ENCODE measurements at regions not wholly inside any gene's neighbourhood (a gene's known extent, or its start where the extent isn't known, plus 50 kb on each side); places are given as distances from the start of the nearest gene placed in this dataset.

DNA sequence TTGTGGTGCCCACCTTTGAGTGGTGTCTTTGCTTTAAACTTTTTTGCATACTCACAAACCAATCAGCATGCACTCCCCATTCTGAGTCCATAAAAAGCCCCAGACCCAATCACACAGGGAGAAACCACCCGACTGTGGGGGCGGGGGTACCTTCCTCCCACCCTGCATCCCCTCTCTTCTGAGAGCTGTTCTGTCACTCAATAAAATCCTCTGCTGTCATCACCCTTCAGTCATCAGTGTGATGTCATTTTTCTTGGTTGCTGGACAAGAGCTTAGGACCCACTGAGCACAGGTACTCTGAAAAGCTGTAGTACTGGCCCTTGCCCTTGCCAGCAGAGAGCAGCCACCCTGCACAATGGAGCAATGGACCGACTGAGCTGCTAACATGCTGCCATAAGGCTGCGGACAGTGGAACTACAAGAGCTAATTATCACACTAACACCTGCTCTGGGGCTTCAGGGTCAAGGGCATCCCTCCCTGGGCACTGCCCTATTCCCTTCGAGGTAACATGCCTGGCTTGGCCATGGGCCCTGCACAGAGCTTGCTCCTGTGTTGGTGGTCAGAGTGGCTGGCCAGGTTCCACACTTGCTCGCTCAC lies 62.9 kb upstream of the PGRMC2 start:
- intact Hi-C loops (cut with DNase I): no loop called here
- Histone ChIP-seq H3K27ac (ENCODE audit: low read length) (no peak overlapping the region), H3K4me3 (ENCODE audit: low read length) (no peak overlapping the region), H3K9me3 (ENCODE audit: control insufficient read depth, low read length) (no peaks in the 10 kb centered on the region), H3K4me1 (ENCODE audit: control insufficient read depth, insufficient read depth, low read length) (peaks cover 6% of the 10 kb centered on the region), H3K27me3 (ENCODE audit: control insufficient read depth, insufficient read depth) (no peaks in the 10 kb centered on the region)
- ATAC-seq (no peak), DNase-seq (no peak)
- WGBS: 72% methylated on average over 6 of the region's 6 CpGs

DNA sequence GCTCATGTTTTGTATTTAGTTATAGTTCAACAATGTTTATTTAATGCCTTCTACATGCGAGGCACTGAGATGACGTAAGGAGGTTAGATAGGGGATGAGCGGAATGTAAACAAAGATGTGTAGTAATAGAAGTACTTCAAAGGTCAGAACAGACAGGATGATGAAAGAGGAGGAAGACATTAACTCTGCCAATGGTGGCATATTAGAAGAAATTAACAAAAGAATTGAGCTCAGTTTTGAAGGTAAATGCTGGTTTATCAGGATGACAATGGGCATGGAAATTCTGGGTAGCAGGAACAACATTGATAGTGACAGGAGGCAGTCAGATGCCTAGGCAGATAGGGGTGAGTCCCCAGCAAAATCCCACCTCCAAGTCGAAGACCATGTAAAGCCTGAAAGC lies 62.3 kb upstream of the PGRMC2 start:
- DNase-seq (no peak), ATAC-seq (no peak)
- Histone ChIP-seq H3K27me3 (ENCODE audit: control insufficient read depth, insufficient read depth) (no peaks in the 10 kb centered on the region), H3K4me1 (ENCODE audit: control insufficient read depth, insufficient read depth, low read length) (peaks cover 4% of the 10 kb centered on the region), H3K27ac (ENCODE audit: low read length) (no peak overlapping the region), H3K4me3 (ENCODE audit: low read length) (no peak overlapping the region), H3K9me3 (ENCODE audit: control insufficient read depth, low read length) (no peaks in the 10 kb centered on the region)
- 85% methylated on average over 4 of the region's 4 CpGs for WGBS
- intact Hi-C loops (cut with DNase I): no loop called here

DNA sequence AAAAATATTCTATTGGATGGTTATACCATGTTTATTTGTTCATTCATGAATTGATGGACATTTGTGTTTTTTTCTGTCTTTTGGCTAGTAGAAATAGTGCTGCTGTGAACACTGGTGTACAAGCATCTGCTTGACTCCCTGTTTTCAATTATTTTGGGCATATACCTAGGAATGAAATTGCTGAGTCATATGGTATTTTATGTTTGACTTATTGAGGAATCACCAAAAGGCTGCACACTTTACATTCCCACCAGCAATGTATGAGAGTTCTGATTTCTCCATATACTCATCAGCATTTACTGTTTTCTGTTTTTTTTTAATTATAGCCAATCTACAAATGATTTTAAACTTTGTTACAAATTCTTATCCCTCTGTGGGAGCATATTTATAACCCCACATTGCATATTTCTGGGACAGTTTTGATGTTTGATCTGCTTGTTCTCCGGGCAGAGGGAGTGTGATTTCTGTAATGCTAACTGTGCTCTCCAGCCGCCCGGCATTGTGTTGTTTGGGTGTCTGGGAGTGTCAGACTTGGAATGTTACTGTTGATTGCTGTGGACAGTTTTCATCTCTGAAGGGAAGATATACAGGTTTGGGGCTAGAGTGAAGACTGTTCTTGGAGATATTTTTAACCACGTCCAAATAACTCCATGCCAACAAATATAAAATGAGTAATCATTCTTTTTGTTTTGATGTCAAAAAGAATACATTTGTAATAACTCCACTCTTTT lies 60.5 kb upstream of the PGRMC2 start:
- Histone ChIP-seq H3K27ac (ENCODE audit: low read length) (no peak overlapping the region), H3K9me3 (ENCODE audit: control insufficient read depth, low read length) (no peaks in the 10 kb centered on the region), H3K27me3 (ENCODE audit: control insufficient read depth, insufficient read depth) (no peaks in the 10 kb centered on the region), H3K4me1 (ENCODE audit: control insufficient read depth, insufficient read depth, low read length) (no peaks in the 10 kb centered on the region), H3K4me3 (ENCODE audit: low read length) (no peak overlapping the region)
- 38% methylated on average over 4 of the region's 4 CpGs for WGBS
- intact Hi-C loops (cut with DNase I): no loop called here
- DNase-seq (no peak), ATAC-seq (peak in 1 of 2 donors; percentile 40)

DNA sequence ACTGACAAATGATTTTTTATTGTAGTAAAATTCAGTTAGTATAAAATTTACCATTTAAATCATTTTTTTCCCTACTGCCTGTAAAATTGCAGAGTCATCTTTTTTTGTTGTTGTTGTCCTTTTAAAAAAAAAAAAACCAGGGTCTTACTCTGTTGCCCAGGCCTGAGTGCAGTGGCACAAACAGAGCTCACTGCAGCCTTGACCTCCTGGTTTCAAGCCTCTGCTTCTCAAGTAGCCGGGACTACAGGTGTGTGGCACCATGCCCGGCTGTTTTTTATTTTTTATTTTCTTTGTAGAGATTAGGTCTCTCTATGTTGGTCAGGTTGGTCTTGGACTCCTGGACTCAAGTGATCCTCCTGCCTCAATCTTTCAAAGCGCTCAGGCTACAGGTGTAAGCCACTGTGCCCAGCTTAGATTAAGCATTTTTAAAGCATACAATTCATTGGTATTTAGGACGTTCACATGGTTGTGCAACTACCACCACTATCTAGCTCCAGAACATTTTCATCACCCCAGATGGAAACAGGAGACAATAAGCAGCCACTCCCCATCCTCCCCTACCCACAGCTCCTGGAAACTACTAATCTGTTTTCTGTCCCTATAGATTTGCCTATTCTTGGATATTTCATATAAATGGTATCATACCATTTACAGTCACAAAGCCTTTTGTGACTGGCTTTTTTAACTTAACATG lies 59.7 kb upstream of the PGRMC2 start:
- DNase-seq: no peak
- Histone ChIP-seq H3K4me3 (ENCODE audit: low read length) (no peak overlapping the region), H3K27ac (ENCODE audit: low read length) (no peak overlapping the region), H3K9me3 (ENCODE audit: control insufficient read depth, low read length) (no peaks in the 10 kb centered on the region), H3K4me1 (ENCODE audit: control insufficient read depth, insufficient read depth, low read length) (no peaks in the 10 kb centered on the region), H3K27me3 (ENCODE audit: control insufficient read depth, insufficient read depth) (no peaks in the 10 kb centered on the region)
- 72% methylated on average over 4 of the region's 4 CpGs for WGBS
- ATAC-seq: peak in 1 of 2 donors; percentile 26
- intact Hi-C loops (cut with DNase I): no loop called here

DNA sequence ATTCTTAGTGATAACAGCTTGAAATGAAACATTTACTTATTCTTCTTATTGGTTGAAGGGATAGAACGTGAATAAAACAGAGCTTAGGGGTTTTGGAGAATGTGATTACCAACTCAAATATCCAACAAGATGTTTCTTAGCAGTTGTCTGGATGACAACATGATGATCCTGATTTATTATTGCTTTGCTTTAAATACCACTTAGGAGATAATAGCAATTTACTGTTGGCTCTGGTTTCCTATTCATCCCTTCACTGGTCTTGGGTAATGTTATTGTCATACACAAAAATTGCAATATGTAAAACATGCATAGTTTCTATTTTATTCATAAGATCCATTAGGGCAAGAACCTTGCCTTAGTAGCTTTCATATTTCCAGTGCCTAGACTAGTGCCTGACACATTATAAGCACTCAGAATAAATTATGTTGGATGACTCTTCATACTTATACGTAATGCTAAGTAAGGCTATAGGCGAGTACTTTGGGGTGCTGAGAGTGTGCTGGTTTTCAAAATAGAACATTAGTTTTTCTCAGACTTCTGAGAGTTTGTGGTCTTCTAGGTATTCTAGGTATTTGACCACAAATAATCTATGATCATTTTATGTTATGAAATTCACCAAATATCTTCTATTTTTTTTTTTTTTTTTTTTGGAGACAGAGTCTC lies 58.6 kb upstream of the PGRMC2 start:
- ATAC-seq: no peak
- 98% methylated on average over 3 of the region's 3 CpGs for WGBS

DNA sequence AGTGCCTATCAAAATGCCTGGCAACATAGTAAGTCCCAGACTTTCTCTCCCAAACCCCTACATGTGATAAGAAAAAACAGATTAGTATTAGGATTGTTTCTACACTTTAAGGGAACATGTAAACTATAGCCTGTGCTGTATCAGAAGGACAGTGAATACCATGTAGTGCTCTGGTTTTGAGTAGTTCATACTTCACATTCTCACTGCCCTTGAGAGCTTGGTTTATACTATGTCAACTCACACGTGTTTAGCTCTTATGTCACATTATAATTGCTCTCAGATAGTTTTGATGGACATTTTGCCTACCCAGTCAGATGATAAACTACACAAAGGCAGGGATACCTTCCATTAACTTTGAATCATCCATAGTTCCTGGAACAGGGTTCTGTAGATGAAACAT lies 58.0 kb upstream of the PGRMC2 start:
- intact Hi-C loops (cut with DNase I): no loop called here
- DNase-seq: no peak
- no peaks in the 10 kb centered on the region for H3K9me3 ChIP-seq (ENCODE audit: control insufficient read depth, low read length)
- no peaks in the 10 kb centered on the region for H3K27me3 ChIP-seq (ENCODE audit: control insufficient read depth, insufficient read depth)
- no peak overlapping the region for H3K4me3 ChIP-seq (ENCODE audit: low read length)
- H3K27ac ChIP-seq (ENCODE audit: low read length): no peak overlapping the region
- 56% methylated on average over 1 of the region's 1 CpG for WGBS
- ATAC-seq: no peak
- no peaks in the 10 kb centered on the region for H3K4me1 ChIP-seq (ENCODE audit: control insufficient read depth, insufficient read depth, low read length)

More for the DNA sequence above, 58.6 kb upstream of the PGRMC2 start:
- Histone ChIP-seq H3K9me3 (ENCODE audit: control insufficient read depth, low read length) (no peaks in the 10 kb centered on the region), H3K4me3 (ENCODE audit: low read length) (no peak overlapping the region), H3K27me3 (ENCODE audit: control insufficient read depth, insufficient read depth) (no peaks in the 10 kb centered on the region), H3K4me1 (ENCODE audit: control insufficient read depth, insufficient read depth, low read length) (no peaks in the 10 kb centered on the region), H3K27ac (ENCODE audit: low read length) (no peak overlapping the region)
- no peak for DNase-seq
- intact Hi-C loops (cut with DNase I): no loop called here

DNA sequence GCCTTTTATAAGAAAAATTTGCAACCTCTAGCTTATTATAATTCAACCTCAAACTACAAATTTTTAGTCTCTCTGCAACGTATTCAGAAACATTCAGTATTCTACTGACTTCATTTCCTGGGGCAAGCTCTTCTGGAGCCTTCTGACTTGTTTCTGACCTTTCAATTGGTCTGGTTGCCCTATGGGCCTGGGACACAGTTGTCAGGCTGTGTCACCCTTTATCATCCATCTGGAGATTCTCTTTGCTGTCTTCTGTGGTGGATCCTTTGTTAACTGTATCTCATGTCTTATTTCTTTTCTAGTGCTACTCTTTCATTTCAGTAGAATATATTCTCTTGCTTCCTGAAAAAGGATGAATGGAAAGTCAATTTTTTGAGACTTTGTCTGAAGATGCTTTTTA lies 55.1 kb upstream of the PGRMC2 start:
- ATAC-seq: no peak
- no peak for DNase-seq
- Histone ChIP-seq H3K27me3 (ENCODE audit: control insufficient read depth, insufficient read depth) (no peaks in the 10 kb centered on the region), H3K4me1 (ENCODE audit: control insufficient read depth, insufficient read depth, low read length) (no peaks in the 10 kb centered on the region), H3K27ac (ENCODE audit: low read length) (no peak overlapping the region), H3K9me3 (ENCODE audit: control insufficient read depth, low read length) (no peaks in the 10 kb centered on the region), H3K4me3 (ENCODE audit: low read length) (no peak overlapping the region)
- 62% methylated on average over 1 of the region's 1 CpG for WGBS
- intact Hi-C loops (cut with DNase I): no loop called here

DNA sequence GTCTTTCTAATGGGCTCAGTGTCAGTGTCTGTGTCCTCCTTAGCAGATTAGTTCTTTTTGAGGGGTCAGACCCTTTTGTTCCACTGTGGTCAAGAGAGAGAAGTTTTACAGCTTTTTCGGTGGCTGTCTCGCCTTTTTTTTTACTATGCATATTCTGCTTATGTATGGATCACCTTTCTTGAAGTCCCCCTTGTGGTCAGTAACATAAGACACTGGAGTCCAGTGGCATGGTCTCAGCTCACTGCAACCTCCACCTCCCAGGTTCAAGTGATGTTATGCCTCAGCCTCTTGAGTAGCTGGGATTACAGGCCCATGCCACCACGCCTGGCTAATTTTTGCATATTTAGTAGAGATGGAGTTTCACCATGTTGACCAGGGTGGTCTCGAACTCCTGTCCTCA lies 54.0 kb upstream of the PGRMC2 start:
- WGBS: 98% methylated on average over 4 of the region's 4 CpGs
- no peak for ATAC-seq
- intact Hi-C loops (cut with DNase I): no loop called here
- Histone ChIP-seq H3K4me1 (ENCODE audit: control insufficient read depth, insufficient read depth, low read length) (no peaks in the 10 kb centered on the region), H3K4me3 (ENCODE audit: low read length) (no peak overlapping the region), H3K9me3 (ENCODE audit: control insufficient read depth, low read length) (no peaks in the 10 kb centered on the region), H3K27ac (ENCODE audit: low read length) (no peak overlapping the region), H3K27me3 (ENCODE audit: control insufficient read depth, insufficient read depth) (no peaks in the 10 kb centered on the region)
- no peak for DNase-seq

DNA sequence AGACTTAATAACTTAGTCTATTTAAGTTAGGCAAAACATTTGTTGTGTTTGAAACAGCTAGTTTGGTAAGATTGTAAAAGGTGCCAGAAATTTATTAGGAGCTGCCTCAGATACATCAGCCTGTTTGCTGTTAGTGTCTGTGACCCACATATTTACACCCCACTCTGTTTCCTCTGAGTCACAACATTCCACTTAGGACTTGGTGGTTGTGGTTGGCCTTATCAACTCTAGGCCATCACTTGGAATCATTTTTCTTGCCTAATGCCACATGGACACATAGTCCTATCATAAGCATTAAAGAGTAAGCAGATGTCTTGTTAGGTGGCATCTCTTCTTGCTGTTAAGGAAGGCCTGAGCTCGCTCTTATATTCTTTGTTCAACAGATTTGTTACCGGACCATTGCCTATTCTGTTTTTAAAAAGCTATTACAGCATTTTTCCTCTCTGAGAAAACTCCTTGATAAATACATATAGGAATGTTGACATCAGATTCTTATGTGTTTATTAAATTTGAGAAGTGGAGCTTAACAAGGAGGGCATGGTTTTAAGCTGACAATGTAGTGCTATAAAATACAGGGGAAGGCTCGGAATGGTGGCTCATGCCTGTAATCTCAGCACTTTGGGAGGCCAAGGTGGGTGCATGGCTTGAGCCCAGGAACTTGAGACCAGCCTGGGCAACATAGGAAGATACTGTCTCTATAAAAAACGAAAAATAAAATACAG lies 51.2 kb upstream of the PGRMC2 start:
- intact Hi-C loops (cut with DNase I): no loop called here
- Histone ChIP-seq H3K4me1 (ENCODE audit: control insufficient read depth, insufficient read depth, low read length) (no peaks in the 10 kb centered on the region), H3K27me3 (ENCODE audit: control insufficient read depth, insufficient read depth) (no peaks in the 10 kb centered on the region), H3K27ac (ENCODE audit: low read length) (no peak overlapping the region), H3K4me3 (ENCODE audit: low read length) (no peak overlapping the region), H3K9me3 (ENCODE audit: control insufficient read depth, low read length) (no peaks in the 10 kb centered on the region)
- no peak for ATAC-seq
- whole genome bisulfite sequencing: 92% methylated on average over 4 of the region's 4 CpGs
- no peak for DNase-seq

DNA sequence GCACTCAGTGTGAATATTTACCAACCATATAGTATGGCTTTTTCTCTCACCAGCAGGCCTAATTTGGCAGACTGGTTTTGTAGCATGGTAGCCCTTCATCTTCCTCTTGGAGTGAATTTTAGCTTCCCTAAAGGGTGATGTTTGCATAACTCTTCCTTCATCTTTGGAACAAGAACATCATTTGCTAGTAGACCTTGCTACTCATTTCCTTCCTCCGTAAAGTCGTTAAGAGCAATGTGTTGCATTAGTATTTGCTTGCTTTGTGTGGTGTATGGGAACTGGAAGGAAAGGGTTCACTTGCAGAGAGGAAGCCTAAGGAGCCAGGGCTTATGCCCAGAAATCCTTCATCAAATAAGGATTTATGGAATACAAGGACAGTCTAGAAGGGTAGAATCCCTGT lies 50.2 kb upstream of the PGRMC2 start:
- Histone ChIP-seq H3K27me3 (ENCODE audit: control insufficient read depth, insufficient read depth) (no peaks in the 10 kb centered on the region), H3K9me3 (ENCODE audit: control insufficient read depth, low read length) (no peaks in the 10 kb centered on the region), H3K27ac (ENCODE audit: low read length) (no peak overlapping the region), H3K4me3 (ENCODE audit: low read length) (no peak overlapping the region), H3K4me1 (ENCODE audit: control insufficient read depth, insufficient read depth, low read length) (no peaks in the 10 kb centered on the region)
- intact Hi-C loops (cut with DNase I): no loop called here
- DNase-seq (no peak), ATAC-seq (no peak)
- WGBS: 79% methylated on average over 2 of the region's 2 CpGs

Data from right cardiac atrium (tissue), 5 donors.